Activated CD4-positive, alpha-beta T cell treated with anti-CD3 and anti-CD28 coated beads, Interleukin-2, amount 50 U/mL, for 4 hours (primary cell): ENCODE measurements at regions not wholly inside any gene's neighbourhood (a gene's known extent, or its start where the extent isn't known, plus 50 kb on each side); places are given as distances from the start of the nearest gene placed in this dataset.

Experiments
- DNase-seq, 2 experiments: peaks; one replicate each; pipeline ENCODE4 v3.0.0-alpha.2; 2020

- DNase-seq: no peak
Measured at GRCh38 chr9:79289856-79290255, 281.9 kb upstream of the TLE4 start.

- DNase-seq: no peak
Measured at GRCh38 chr9:79292731-79293280, 279.0 kb upstream of the TLE4 start.

- no peak for DNase-seq
Measured at GRCh38 chr9:79300068-79300467, 271.7 kb upstream of the TLE4 start.

- DNase-seq: no peak
Measured at GRCh38 chr9:79301085-79301484, 270.7 kb upstream of the TLE4 start.

- DNase-seq: no peak
Measured at GRCh38 chr9:79301551-79302391, 270.0 kb upstream of the TLE4 start.

GRCh38 chr9:79302569-79302968 lies 269.2 kb upstream of the TLE4 start:
- no peak for DNase-seq

GRCh38 chr9:79308012-79308411 lies 263.8 kb upstream of the TLE4 start:
- DNase-seq: no peak

GRCh38 chr9:79312686-79313421 lies 258.9 kb upstream of the TLE4 start:
- no peak for DNase-seq

GRCh38 chr9:79325501-79325900 lies 246.3 kb upstream of the TLE4 start:
- DNase-seq: no peak

- DNase-seq: no peak
Measured at GRCh38 chr9:79329861-79330260, 241.9 kb upstream of the TLE4 start.

GRCh38 chr9:79334001-79334400 lies 237.8 kb upstream of the TLE4 start:
- DNase-seq: no peak

- no peak for DNase-seq
Measured at GRCh38 chr9:79334711-79335110, 237.1 kb upstream of the TLE4 start.

GRCh38 chr9:79335987-79336386 lies 235.8 kb upstream of the TLE4 start:
- DNase-seq: no peak

- no peak for DNase-seq
Measured at GRCh38 chr9:79341561-79341960, 230.2 kb upstream of the TLE4 start.

GRCh38 chr9:79346350-79347020 lies 225.3 kb upstream of the TLE4 start:
- DNase-seq: no peak

GRCh38 chr9:79352322-79352721 lies 219.4 kb upstream of the TLE4 start:
- DNase-seq: no peak

- DNase-seq: no peak
Measured at GRCh38 chr9:79353856-79354520, 217.8 kb upstream of the TLE4 start.

GRCh38 chr9:79357194-79357593 lies 214.6 kb upstream of the TLE4 start:
- DNase-seq: no peak

GRCh38 chr9:79357616-79358015 lies 214.1 kb upstream of the TLE4 start:
- no peak for DNase-seq

- no peak for DNase-seq
Measured at GRCh38 chr9:79360387-79361347, 211.1 kb upstream of the TLE4 start.
